SK-N-SH treated with all-trans-retinoic acid at 6 μM for 48 hours (cell line): ENCODE measurements at regions not wholly inside any gene's neighbourhood (a gene's known extent, or its start where the extent isn't known, plus 50 kb on each side); places are given as distances from the start of the nearest gene placed in this dataset.

Source experiments
- GLIS3 ChIP-seq: fragments of 250-450 bp; sonication (Bioruptor Pico); IDR thresholded peaks from 2 replicates; pipeline ENCODE4 v1.5.0; 2020; ENCODE audit warnings: mild to moderate bottlenecking, moderate library complexity
- POU6F1 ChIP-seq: fragments of 250-450 bp; sonication (Bioruptor Pico); IDR thresholded peaks from 2 replicates; pipeline ENCODE4 v1.8.0; 2021; ENCODE audit warnings: low read depth, mild to moderate bottlenecking, moderate library complexity, borderline replicate concordance
- SNAI2 ChIP-seq: fragments of 250-450 bp; sonication (Bioruptor Pico); IDR thresholded peaks from 2 replicates; pipeline ENCODE4 v1.5.0; 2020; ENCODE audit warnings: mild to moderate bottlenecking, moderate library complexity
- ZNF565 ChIP-seq: fragments of 450-650 bp; formaldehyde crosslinking; conservative IDR thresholded peaks from 2 replicates; pipeline ENCODE4 v1.5.0; 2020; ENCODE audit warnings: low read depth, mild to moderate bottlenecking, moderate library complexity

- no peak for TF ChIP-seq POU6F1 (CRISPR knock-in tag)
- TF ChIP-seq GLIS3 (CRISPR knock-in tag) = no peak
- no peak for TF ChIP-seq SNAI2
- TF ChIP-seq ZNF565 (CRISPR knock-in tag) = no peak
Measured at GRCh38 chr2:221262651-221263050, 309.5 kb downstream of the EPHA4 start.
